OCI-LY3 (cell line): ENCODE measurements at regions not wholly inside any gene's neighbourhood (a gene's known extent, or its start where the extent isn't known, plus 50 kb on each side); places are given as distances from the start of the nearest gene placed in this dataset.

Experiments
- H2AFZ ChIP-seq: fragments of 200-600, 300-600 bp; shearing (Covaris generic); 2 replicates; pipeline ENCODE4 v1.6.0; 2014; ENCODE audit warnings: antibody characterized with exemption, low read depth, low read length
- H3K27ac ChIP-seq: fragments of 200-600, 300-600 bp; sonication (generic); 2 replicates; pipeline ENCODE4 v1.5.1; 2014; ENCODE audit warnings: mild to moderate bottlenecking, low read length, moderate library complexity, mixed read lengths
- H3K27me3 ChIP-seq: fragments of 200-600, 300-600 bp; sonication (generic); 2 replicates; pipeline ENCODE4 v1.6.1; 2014; ENCODE audit warnings: low read depth, low read length, mixed read lengths
- H3K36me3 ChIP-seq: fragments of 200-600, 300-600 bp; sonication (generic); replicated peaks from 2 replicates; pipeline ENCODE3; 2014; ENCODE audit warnings: low read depth, low read length, mixed read lengths
- H3K4me1 ChIP-seq: fragments of 300-600, 200-600 bp; sonication (generic); 2 replicates; pipeline ENCODE4 v1.6.1; 2014; ENCODE audit warnings: low read length, mixed read lengths
- H3K4me2 ChIP-seq: fragments of 200-600, 300-600 bp; sonication (generic); 2 replicates; pipeline ENCODE4 v1.6.1; 2014; ENCODE audit warnings: low read length, mixed read lengths
- H3K4me3 ChIP-seq: fragments of 300-600, 200-600 bp; sonication (generic); 2 replicates; pipeline ENCODE4 v1.5.1; 2014; ENCODE audit warnings: antibody characterized with exemption, mild to moderate bottlenecking, low read length, moderate library complexity
- H3K79me2 ChIP-seq: fragments of 300-600, 200-600 bp; shearing (Covaris generic); 2 replicates; pipeline ENCODE4 v1.6.1; 2014; ENCODE audit warnings: mild to moderate bottlenecking, low read length, mixed read lengths
- H3K9ac ChIP-seq: fragments of 300-600, 200-600 bp; shearing (Covaris generic); 2 replicates; pipeline ENCODE4 v1.6.0; 2014; ENCODE audit warnings: mild to moderate bottlenecking, low read length, moderate library complexity
- H3K9me3 ChIP-seq: fragments of 200-600, 300-600 bp; shearing (Covaris generic); 2 replicates; pipeline ENCODE4 v1.6.1; 2014; ENCODE audit warnings: low read length, mixed read lengths; ENCODE audit not compliant: insufficient read depth
- H4K20me1 ChIP-seq: fragments of 200-600, 300-600 bp; sonication (generic); 2 replicates; pipeline ENCODE4 v1.6.1; 2016; ENCODE audit warnings: low read length, mixed read lengths; ENCODE audit not compliant: insufficient read depth
- CTCF ChIP-seq: fragments of 200-600, 300-600 bp; sonication (generic); IDR thresholded peaks from 2 replicates; pipeline ENCODE4 v1.5.1; 2014; ENCODE audit warnings: antibody characterized with exemption, low read length, low read depth
- EZH2phosphoT487 ChIP-seq: fragments of 200-600 bp; shearing (Covaris generic); IDR thresholded peaks from 2 replicates; pipeline ENCODE4 v1.6.1; 2018; ENCODE audit warnings: antibody characterized with exemption, mixed run types, low read depth

GRCh38 chr11:37612146-37612545 is 1014.1 kb upstream of the RAG2 start:
- TF ChIP-seq CTCF (no peak), EZH2phosphoT487 (no peak)
- H3K27me3 ChIP-seq, result no peaks in the 10 kb centered on the region
- H3K9me3 ChIP-seq, result no peaks in the 10 kb centered on the region

GRCh38 chr11:37605229-37605628 is 1007.2 kb upstream of the RAG2 start:
- no peaks in the 10 kb centered on the region for H3K4me1 ChIP-seq
- H3K4me2 ChIP-seq, result no peak overlapping the region
- no peak overlapping the region for H3K4me3 ChIP-seq
- no peak overlapping the region for H3K9ac ChIP-seq
- no peak overlapping the region for H3K27ac ChIP-seq
- no peaks in the 10 kb centered on the region for H3K27me3 ChIP-seq
- TF ChIP-seq CTCF, result no peak
- no peak for TF ChIP-seq EZH2phosphoT487
- no peaks in the 10 kb centered on the region for H4K20me1 ChIP-seq
- H2AFZ ChIP-seq, result no peak overlapping the region
- H3K9me3 ChIP-seq, result no peaks in the 10 kb centered on the region; the same call in 1 of the 2 replicates
- no peaks in the 10 kb centered on the region for H3K36me3 ChIP-seq
- no peaks in the 10 kb centered on the region for H3K79me2 ChIP-seq

More at GRCh38 chr11:37612146-37612545, 1014.1 kb upstream of the RAG2 start:
- Histone ChIP-seq H3K79me2 (no peaks in the 10 kb centered on the region), H3K4me1 (no peaks in the 10 kb centered on the region; the same call in 1 of the 2 replicates), H3K4me3 (no peak overlapping the region), H3K27ac (no peak overlapping the region), H2AFZ (no peak overlapping the region), H4K20me1 (no peaks in the 10 kb centered on the region), H3K4me2 (no peak overlapping the region), H3K36me3 (no peaks in the 10 kb centered on the region), H3K9ac (no peak overlapping the region)

- no peak overlapping the region for H3K4me3 ChIP-seq
- H3K27me3 ChIP-seq, result no peaks in the 10 kb centered on the region
- no peak overlapping the region for H3K9ac ChIP-seq
- no peak overlapping the region for H2AFZ ChIP-seq
- H3K9me3 ChIP-seq, result no peaks in the 10 kb centered on the region; the same call in 1 of the 2 replicates
- H3K4me2 ChIP-seq, result no peak overlapping the region
- no peaks in the 10 kb centered on the region for H3K79me2 ChIP-seq
- no peaks in the 10 kb centered on the region for H3K36me3 ChIP-seq
- no peak overlapping the region for H3K27ac ChIP-seq
- no peak for TF ChIP-seq EZH2phosphoT487
- TF ChIP-seq CTCF, result no peak
- no peaks in the 10 kb centered on the region for H3K4me1 ChIP-seq
- no peaks in the 10 kb centered on the region for H4K20me1 ChIP-seq
Measured at GRCh38 chr11:37598381-37598780, 1000.3 kb upstream of the RAG2 start.

GRCh38 chr11:37597776-37598175 is 999.7 kb upstream of the RAG2 start:
- TF ChIP-seq EZH2phosphoT487, result no peak
- TF ChIP-seq CTCF, result no peak
- Histone ChIP-seq H3K4me1 (no peaks in the 10 kb centered on the region), H2AFZ (no peak overlapping the region), H3K27me3 (no peaks in the 10 kb centered on the region), H3K4me3 (no peak overlapping the region), H3K79me2 (no peaks in the 10 kb centered on the region), H3K9ac (no peak overlapping the region), H4K20me1 (no peaks in the 10 kb centered on the region), H3K9me3 (no peaks in the 10 kb centered on the region), H3K27ac (no peak overlapping the region), H3K36me3 (no peaks in the 10 kb centered on the region), H3K4me2 (no peak overlapping the region)
